ENCODE measurements at regions not wholly inside any gene's neighbourhood (a gene's known extent, or its start where the extent isn't known, plus 50 kb on each side); places are given as distances from the start of the nearest gene placed in this dataset.

DNA sequence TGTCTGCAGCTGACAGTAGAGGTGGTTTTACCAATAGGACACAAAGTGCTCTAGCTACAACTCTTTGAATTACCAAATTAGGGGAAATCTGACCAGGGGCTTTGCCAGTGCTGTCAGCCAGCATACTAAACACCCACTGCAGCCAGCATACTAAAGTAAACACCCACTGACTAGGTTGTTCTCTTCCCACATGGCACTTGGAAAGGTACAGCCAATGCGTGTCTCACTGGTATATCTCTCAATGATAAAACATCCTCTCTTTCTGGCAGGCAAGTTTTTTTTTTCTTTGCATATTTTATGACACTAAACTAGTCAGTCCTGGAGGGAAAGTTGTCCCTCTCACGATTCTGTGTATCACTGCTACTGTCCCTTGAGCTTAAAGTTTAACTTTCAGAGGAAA lies 216.1 kb downstream of the TLE1 start:
- in situ Hi-C loops (cut with MboI) = no loop called here
- Histone ChIP-seq H3K79me2 (ENCODE audit: control insufficient read depth, insufficient read depth, low read length) (no peaks in the 10 kb centered on the region), H3K9me3 (replicated peaks; ENCODE audit: control insufficient read depth, insufficient read depth, low read depth, low read length) (no peaks in the 10 kb centered on the region), H3K9ac (ENCODE audit: insufficient read depth in 1 of 2, low read depth in 2 of 2, low read length in 2 of 2) (no peak overlapping the region), H3K27ac (ENCODE audit: extremely low read depth, low read depth, low read length) (no peak overlapping the region), H3K4me2 (ENCODE audit: insufficient read depth, low read length) (no peak overlapping the region), H3K4me1 (replicated peaks in 1 of 2; ENCODE audit: control insufficient read depth in 2 of 2, insufficient read depth in 2 of 2, low read length in 2 of 2) (no peaks in the 10 kb centered on the region), H3K27me3 (ENCODE audit: control insufficient read depth in 2 of 2, insufficient read depth in 2 of 2, low read length in 2 of 2) (no peaks in the 10 kb centered on the region), H3K36me3 (ENCODE audit: control insufficient read depth, insufficient read depth, low read length) (no peaks in the 10 kb centered on the region), H3K9me1 (ENCODE audit: control insufficient read depth, insufficient read depth, low read length) (no peaks in the 10 kb centered on the region), H4K20me1 (replicated peaks; ENCODE audit: control insufficient read depth, insufficient read depth, low read length) (no peaks in the 10 kb centered on the region), H2AFZ (ENCODE audit: low read depth, low read length) (no peak overlapping the region), H3K4me3 (no peak overlapping the region)
- FAIRE-seq (no peak), DNase-seq (ENCODE audit: extremely low read depth in 1 of 4, low spot score in 3 of 4) (no peak), ATAC-seq (no peak)
- intact Hi-C loops (cut with micrococcal nuclease) = no loop called here
- ChIA-PET CTCF (ENCODE audit: low intra/inter-chr PET ratio) (no interaction called here), POLR2A (no interaction called here)
- WGBS (ENCODE audit: insufficient coverage, low coverage, missing lambda C conversion rate) = no CpG with 5 or more reads among the region's 2 CpGs
- TF ChIP-seq MBD2 (IDR thresholded peaks at IDR 0.05; ENCODE audit: borderline replicate concordance, low read depth) (no peak), FOXA3 (CRISPR knock-in tag; conservative IDR thresholded peaks at IDR 0.05 in 1 of 2, IDR thresholded peaks at IDR 0.05 in 1 of 2) (no peak)
- BruUV-seq (replicated peaks) = no TSS peak

DNA sequence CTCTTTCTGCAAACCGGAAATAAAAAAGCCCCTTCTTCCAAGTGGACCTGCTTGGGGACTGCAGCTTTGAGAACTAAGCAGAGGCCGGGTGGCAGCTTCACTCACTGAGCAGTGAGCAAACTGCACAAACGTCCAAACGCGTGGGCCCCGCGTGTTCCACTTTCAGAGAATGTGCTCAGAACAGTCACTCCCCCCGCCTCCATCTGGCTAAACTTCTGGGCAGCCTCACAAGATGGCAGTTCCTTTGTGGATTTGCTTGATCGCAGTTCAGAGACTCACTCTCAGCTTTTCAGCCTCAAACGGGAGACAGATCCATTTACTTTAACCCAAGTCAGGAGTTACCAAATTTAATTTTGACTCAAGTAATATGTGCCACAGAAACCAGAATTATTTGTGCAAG lies 216.6 kb downstream of the TLE1 start:
- Histone ChIP-seq H3K36me3 (ENCODE audit: control insufficient read depth, insufficient read depth, low read length) (no peaks in the 10 kb centered on the region), H3K9me1 (ENCODE audit: control insufficient read depth, insufficient read depth, low read length) (no peaks in the 10 kb centered on the region), H3K4me3 (no peak overlapping the region), H3K9me3 (replicated peaks; ENCODE audit: control insufficient read depth, insufficient read depth, low read depth, low read length) (no peaks in the 10 kb centered on the region), H3K4me1 (replicated peaks in 1 of 2; ENCODE audit: control insufficient read depth in 2 of 2, insufficient read depth in 2 of 2, low read length in 2 of 2) (no peaks in the 10 kb centered on the region), H3K27me3 (ENCODE audit: control insufficient read depth in 2 of 2, insufficient read depth in 2 of 2, low read length in 2 of 2) (no peaks in the 10 kb centered on the region), H3K4me2 (ENCODE audit: insufficient read depth, low read length) (no peak overlapping the region), H2AFZ (ENCODE audit: low read depth, low read length) (no peak overlapping the region), H3K27ac (ENCODE audit: extremely low read depth, low read depth, low read length) (no peak overlapping the region), H4K20me1 (replicated peaks; ENCODE audit: control insufficient read depth, insufficient read depth, low read length) (no peaks in the 10 kb centered on the region), H3K9ac (ENCODE audit: insufficient read depth in 1 of 2, low read depth in 2 of 2, low read length in 2 of 2) (no peak overlapping the region), H3K79me2 (ENCODE audit: control insufficient read depth, insufficient read depth, low read length) (no peaks in the 10 kb centered on the region)
- DNase-seq (ENCODE audit: extremely low read depth in 1 of 4, low spot score in 3 of 4) (no peak), FAIRE-seq (no peak), ATAC-seq (no peak)
- no TSS peak for BruUV-seq (replicated peaks)
- intact Hi-C loops (cut with micrococcal nuclease) = no loop called here
- 0% methylated on average over 9 of the region's 10 CpGs for WGBS (ENCODE audit: insufficient coverage, low coverage, missing lambda C conversion rate)
- in situ Hi-C loops (cut with MboI) = no loop called here
- ChIA-PET POLR2A (no interaction called here), CTCF (ENCODE audit: low intra/inter-chr PET ratio) (no interaction called here)
- TF ChIP-seq, protein P1, sequence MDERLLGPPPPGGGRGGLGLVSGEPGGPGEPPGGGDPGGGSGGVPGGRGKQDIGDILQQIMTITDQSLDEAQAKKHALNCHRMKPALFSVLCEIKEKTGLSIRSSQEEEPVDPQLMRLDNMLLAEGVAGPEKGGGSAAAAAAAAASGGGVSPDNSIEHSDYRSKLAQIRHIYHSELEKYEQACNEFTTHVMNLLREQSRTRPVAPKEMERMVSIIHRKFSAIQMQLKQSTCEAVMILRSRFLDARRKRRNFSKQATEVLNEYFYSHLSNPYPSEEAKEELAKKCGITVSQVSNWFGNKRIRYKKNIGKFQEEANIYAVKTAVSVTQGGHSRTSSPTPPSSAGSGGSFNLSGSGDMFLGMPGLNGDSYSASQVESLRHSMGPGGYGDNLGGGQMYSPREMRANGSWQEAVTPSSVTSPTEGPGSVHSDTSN (CRISPR knock-in tag; IDR thresholded peaks at IDR 0.05; ENCODE audit: low read depth) = no peak
- TF ChIP-seq, protein P1 (tag; conservative IDR thresholded peaks at IDR 0.05; ENCODE audit: low read depth) = no peak
- TF ChIP-seq POU5F1 (IDR thresholded peaks at IDR 0.05; ENCODE audit: borderline replicate concordance, low read depth, low read length, partially characterized antibody) (no peak), ESRRA (IDR thresholded peaks at IDR 0.05; ENCODE audit: borderline replicate concordance, low read depth) (no peak), MYBL2 (IDR thresholded peaks at IDR 0.05; ENCODE audit: low read depth) (no peak), MYBL2 (CRISPR knock-in tag; IDR thresholded peaks at IDR 0.05; ENCODE audit: borderline replicate concordance) (no peak), SOX6 (IDR thresholded peaks at IDR 0.05) (no peak), PTBP1 (IDR thresholded peaks at IDR 0.05; ENCODE audit: low read depth, low read length) (no peak)
- TF ChIP-seq, protein P2, sequence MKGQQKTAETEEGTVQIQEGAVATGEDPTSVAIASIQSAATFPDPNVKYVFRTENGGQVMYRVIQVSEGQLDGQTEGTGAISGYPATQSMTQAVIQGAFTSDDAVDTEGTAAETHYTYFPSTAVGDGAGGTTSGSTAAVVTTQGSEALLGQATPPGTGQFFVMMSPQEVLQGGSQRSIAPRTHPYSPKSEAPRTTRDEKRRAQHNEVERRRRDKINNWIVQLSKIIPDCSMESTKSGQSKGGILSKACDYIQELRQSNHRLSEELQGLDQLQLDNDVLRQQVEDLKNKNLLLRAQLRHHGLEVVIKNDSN (CRISPR knock-in tag; IDR thresholded peaks at IDR 0.05) = no peak
- TF ChIP-seq, protein P3, sequence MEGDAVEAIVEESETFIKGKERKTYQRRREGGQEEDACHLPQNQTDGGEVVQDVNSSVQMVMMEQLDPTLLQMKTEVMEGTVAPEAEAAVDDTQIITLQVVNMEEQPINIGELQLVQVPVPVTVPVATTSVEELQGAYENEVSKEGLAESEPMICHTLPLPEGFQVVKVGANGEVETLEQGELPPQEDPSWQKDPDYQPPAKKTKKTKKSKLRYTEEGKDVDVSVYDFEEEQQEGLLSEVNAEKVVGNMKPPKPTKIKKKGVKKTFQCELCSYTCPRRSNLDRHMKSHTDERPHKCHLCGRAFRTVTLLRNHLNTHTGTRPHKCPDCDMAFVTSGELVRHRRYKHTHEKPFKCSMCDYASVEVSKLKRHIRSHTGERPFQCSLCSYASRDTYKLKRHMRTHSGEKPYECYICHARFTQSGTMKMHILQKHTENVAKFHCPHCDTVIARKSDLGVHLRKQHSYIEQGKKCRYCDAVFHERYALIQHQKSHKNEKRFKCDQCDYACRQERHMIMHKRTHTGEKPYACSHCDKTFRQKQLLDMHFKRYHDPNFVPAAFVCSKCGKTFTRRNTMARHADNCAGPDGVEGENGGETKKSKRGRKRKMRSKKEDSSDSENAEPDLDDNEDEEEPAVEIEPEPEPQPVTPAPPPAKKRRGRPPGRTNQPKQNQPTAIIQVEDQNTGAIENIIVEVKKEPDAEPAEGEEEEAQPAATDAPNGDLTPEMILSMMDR (IDR thresholded peaks at IDR 0.05 in 2 of 3, conservative IDR thresholded peaks at IDR 0.05 in 1 of 3; ENCODE audit: insufficient read depth in 2 of 3, low read depth in 1 of 3, low read length in 3 of 3) = no peak
